GM13977 (cell line): ENCODE measurements at regions not wholly inside any gene's neighbourhood (a gene's known extent, or its start where the extent isn't known, plus 50 kb on each side); places are given as distances from the start of the nearest gene placed in this dataset.

Experiments used
- DNase-seq: peaks from one replicate; pipeline ENCODE4 v3.0.0; 2012; ENCODE audit warnings: low spot score
- in situ Hi-C: fragments of 300-500 bp; cut with MboI; formaldehyde crosslinking; loops from one replicate; pipeline ENCODE4 v1.12.0; 2022; ENCODE audit warnings: low sequenced_read_pairs, low pct_unique_long_range_greater_than_20kb, mixed read lengths, inconsistent platforms; ENCODE audit not compliant: unreplicated experiment
- TF ChIP-seq, protein P1 (sequence below): IDR thresholded peaks from 2 replicates; pipeline ENCODE4 v1.5.1; 2012; ENCODE audit warnings: mild to moderate bottlenecking, control low read depth; ENCODE audit not compliant: insufficient read depth; ENCODE audit errors: extremely low read depth, missing control alignments

DNA sequence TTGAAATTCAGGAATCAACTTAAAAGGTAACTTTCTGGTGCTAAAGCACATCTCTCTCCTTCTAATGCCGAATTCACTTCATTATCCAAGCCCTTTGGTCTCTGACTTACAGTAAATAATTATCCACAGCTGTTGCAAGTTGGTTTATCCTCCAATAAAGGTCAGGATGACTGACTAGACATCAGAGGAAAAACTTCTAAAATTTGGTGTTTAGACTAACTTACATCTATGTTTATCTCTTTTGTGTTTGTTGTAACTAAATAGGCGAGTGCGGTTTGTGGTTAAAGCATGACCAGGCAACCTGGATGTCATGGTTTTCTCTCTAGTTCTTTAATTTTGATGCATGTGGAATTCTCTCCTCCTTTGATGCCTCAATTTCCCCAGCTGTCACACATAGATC is 237.4 kb upstream of the LRTM1 start:
- DNase-seq: no peak
- in situ Hi-C loops: no loop called here
- TF ChIP-seq, protein P1, sequence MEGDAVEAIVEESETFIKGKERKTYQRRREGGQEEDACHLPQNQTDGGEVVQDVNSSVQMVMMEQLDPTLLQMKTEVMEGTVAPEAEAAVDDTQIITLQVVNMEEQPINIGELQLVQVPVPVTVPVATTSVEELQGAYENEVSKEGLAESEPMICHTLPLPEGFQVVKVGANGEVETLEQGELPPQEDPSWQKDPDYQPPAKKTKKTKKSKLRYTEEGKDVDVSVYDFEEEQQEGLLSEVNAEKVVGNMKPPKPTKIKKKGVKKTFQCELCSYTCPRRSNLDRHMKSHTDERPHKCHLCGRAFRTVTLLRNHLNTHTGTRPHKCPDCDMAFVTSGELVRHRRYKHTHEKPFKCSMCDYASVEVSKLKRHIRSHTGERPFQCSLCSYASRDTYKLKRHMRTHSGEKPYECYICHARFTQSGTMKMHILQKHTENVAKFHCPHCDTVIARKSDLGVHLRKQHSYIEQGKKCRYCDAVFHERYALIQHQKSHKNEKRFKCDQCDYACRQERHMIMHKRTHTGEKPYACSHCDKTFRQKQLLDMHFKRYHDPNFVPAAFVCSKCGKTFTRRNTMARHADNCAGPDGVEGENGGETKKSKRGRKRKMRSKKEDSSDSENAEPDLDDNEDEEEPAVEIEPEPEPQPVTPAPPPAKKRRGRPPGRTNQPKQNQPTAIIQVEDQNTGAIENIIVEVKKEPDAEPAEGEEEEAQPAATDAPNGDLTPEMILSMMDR: no peak

DNA sequence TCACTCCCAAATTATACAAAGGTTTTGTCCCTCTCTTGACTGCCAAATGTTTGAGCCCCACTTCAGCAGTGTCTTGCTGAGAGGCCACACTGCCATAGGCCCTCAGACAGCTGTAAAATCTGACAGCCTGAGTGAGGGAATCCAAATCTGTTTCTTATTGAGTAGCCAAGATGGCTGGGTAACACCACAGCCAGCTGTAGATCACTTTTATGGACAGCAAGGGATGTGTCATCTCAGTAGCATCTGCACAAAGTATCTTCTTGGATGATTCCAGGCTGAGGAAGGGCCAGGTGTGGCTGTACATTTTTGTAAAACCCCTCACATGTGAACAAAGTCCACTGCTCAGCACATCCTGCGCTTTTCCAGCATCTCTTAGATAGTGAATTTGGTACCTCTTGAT is 237.0 kb upstream of the LRTM1 start:
- TF ChIP-seq, protein P1: no peak
- no peak for DNase-seq
- in situ Hi-C loops: no loop called here

DNA sequence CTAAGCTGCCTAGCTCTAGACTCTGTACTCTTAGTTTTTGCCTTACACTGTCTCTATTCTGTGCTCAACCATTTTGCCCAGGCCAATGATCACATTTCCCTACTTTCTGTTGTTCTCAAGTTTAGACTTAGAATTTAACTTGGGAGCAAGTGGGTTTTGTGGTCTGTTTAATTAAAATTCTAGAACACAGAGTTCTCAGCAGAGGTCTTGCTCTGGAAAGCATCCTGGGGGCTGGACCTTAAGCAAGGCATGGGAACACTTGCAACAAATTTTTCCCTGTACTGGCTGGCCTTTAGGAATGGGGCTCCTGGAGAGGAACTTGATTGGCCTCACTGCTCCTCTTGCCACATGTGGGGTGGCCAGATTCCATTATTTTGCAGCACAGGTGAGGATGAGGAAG is 236.3 kb upstream of the LRTM1 start:
- TF ChIP-seq, protein P1: no peak
- in situ Hi-C loops: no loop called here
- no peak for DNase-seq

DNA sequence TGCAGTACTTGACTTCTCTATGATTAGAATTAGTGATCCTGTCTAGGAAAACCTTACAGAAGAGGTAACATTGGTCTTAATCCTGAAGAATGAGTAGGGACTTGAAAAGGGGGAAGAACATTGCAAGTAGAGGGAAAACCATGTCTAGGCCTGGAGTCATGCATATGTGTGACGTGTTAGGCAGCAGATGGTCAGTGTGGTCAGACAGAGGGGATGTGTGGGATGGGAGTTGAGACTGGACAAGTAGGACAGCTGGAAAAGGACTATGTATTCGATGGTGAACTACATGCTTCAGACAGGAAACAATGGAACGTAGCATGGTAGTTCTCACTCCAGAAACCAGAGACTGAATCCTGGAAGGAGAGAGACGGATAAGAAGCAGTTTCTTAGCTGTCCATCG is 235.6 kb upstream of the LRTM1 start:
- TF ChIP-seq, protein P1: no peak
- no peak for DNase-seq
- in situ Hi-C loops: no loop called here

DNA sequence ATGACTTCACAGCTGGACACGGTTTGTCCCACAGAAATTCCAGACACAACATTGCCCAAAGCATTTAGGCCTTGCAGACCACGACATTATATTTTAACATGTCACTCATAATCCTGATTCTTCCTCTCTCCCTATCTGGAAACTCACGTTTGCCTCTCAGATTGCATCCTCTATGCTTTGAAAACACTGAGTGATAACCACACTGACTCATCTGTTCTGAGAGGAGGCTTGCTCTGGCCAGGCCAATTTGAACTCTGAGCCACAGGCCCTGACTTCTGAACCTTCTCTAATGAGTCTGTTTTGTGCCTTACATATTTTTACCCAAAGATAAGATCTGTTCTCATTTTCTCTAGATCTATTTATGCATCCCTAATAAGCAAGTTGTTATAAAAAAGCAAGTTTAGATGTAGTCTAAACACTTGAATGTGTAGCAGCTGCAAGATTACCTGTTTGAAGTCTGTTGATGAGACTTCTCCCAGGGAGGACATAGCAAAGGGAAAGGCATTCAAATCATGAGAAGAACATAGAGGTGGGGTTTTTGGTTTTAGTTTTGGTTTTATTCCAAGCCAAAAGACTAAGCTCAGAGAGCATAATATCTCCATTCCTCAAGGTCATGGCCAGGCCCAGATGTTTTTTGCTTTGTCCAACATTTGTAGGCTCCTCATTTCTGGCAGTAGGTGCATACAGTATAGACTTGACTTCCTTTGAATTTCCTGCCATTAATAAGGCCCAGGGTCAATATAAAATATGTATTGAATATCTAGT is 234.4 kb upstream of the LRTM1 start:
- TF ChIP-seq, protein P1: no peak
- no peak for DNase-seq
- in situ Hi-C loops: no loop called here

DNA sequence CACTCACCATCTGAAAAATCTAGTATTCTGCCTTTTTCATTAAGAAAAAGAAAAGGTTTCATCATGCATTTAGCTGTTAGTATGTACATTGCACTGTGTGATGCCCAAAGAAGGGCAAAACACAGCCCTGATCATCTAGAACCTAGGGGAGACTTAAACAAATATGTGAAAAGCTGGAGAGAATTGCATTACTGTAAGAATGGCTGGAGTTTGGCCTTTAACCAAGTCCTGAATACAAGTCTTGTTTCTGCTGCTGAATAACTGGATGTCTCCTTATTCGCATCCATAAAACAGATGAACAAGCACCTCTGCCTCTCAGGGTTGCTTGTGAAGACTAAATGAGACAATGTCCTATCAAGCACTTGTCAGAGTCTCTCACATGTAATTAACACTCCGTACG is 233.4 kb upstream of the LRTM1 start:
- TF ChIP-seq, protein P1: no peak
- in situ Hi-C loops: no loop called here
- DNase-seq: no peak
